Keratinocyte (primary cell): ENCODE measurements at regions not wholly inside any gene's neighbourhood (a gene's known extent, or its start where the extent isn't known, plus 50 kb on each side); places are given as distances from the start of the nearest gene placed in this dataset.

Source experiments
- DNase-seq: peaks from one replicate; pipeline ENCODE4 v3.0.0-alpha.2; 2011; ENCODE audit warnings: low read depth, missing footprints, low spot score
- FAIRE-seq: peaks from 2 replicates; lab custom pipeline; 2011; peaks lifted over from hg19 to GRCh38; lab: Jason Lieb, UNC
- H2AFZ ChIP-seq: 2 replicates; pipeline ENCODE4 v1.6.0; 2012; ENCODE audit warnings: low read length, control low read depth, inconsistent platforms; ENCODE audit not compliant: control insufficient read depth
- H3K27ac ChIP-seq: 2 replicates; pipeline ENCODE4 v1.5.1; 2011; ENCODE audit warnings: low read length; ENCODE audit not compliant: control insufficient read depth, insufficient read depth
- H3K27me3 ChIP-seq: 3 replicates; pipeline ENCODE4 v1.6.0; 2011; ENCODE audit warnings: low read length; ENCODE audit not compliant: control insufficient read depth, insufficient read depth; ENCODE audit errors: extremely low read depth
- H3K36me3 ChIP-seq, 2 experiments: 2 replicates in 1 of 2; 3 replicates in 1 of 2; pipeline ENCODE4 v1.5.1; 2011; ENCODE audit warnings: low read length in 2 of 2, mild to moderate bottlenecking in 1 of 2; ENCODE audit not compliant: control insufficient read depth in 2 of 2, insufficient read depth in 2 of 2; ENCODE audit errors: extremely low read depth in 1 of 2
- H3K4me1 ChIP-seq: 3 replicates; pipeline ENCODE4 v1.5.1; 2011; ENCODE audit warnings: low read length; ENCODE audit not compliant: control insufficient read depth, insufficient read depth; ENCODE audit errors: extremely low read depth
- H3K4me2 ChIP-seq: 3 replicates; pipeline ENCODE4 v1.6.0; 2011; ENCODE audit warnings: low read depth, low read length; ENCODE audit not compliant: control insufficient read depth, insufficient read depth; ENCODE audit errors: extremely low read depth
- H3K4me3 ChIP-seq, 3 experiments: fragments of 200-600 bp in 1 of 3; sonication (generic) in 1 of 3; 2 replicates in 2 of 3; 3 replicates in 1 of 3; pipeline ENCODE4 v1.5.1; 2011 to 2016; ENCODE audit warnings: low read length in 3 of 3, mild to moderate bottlenecking in 3 of 3, control low read depth in 2 of 3, inconsistent platforms in 1 of 3, low read depth in 1 of 3, mixed read lengths in 1 of 3, mixed run types in 1 of 3, moderate library complexity in 1 of 3; ENCODE audit not compliant: control insufficient read depth in 2 of 3, insufficient read depth in 2 of 3; ENCODE audit errors: extremely low read depth in 1 of 3
- H3K79me2 ChIP-seq: 2 replicates; pipeline ENCODE4 v1.6.0; 2012; ENCODE audit warnings: low read length; ENCODE audit not compliant: control insufficient read depth, insufficient read depth
- H3K9ac ChIP-seq: 3 replicates; pipeline ENCODE4 v1.6.0; 2011; ENCODE audit warnings: low read length; ENCODE audit not compliant: control insufficient read depth, insufficient read depth; ENCODE audit errors: extremely low read depth
- H3K9me1 ChIP-seq: 3 replicates; pipeline ENCODE4 v1.6.0; 2011; ENCODE audit warnings: low read length; ENCODE audit not compliant: control insufficient read depth, insufficient read depth; ENCODE audit errors: extremely low read depth
- H3K9me3 ChIP-seq: 2 replicates; pipeline ENCODE4 v1.5.1; 2012; ENCODE audit warnings: low read depth, low read length; ENCODE audit not compliant: control insufficient read depth
- H4K20me1 ChIP-seq: 3 replicates; pipeline ENCODE4 v1.6.0; 2011; ENCODE audit warnings: low read length; ENCODE audit not compliant: control insufficient read depth, insufficient read depth; ENCODE audit errors: extremely low read depth
- CTCF ChIP-seq, 3 experiments: IDR thresholded peaks in 1 of 3; conservative IDR thresholded peaks in 1 of 3; optimal IDR thresholded peaks in 1 of 3; 2 replicates in 2 of 3; 3 replicates in 1 of 3; pipeline versions ENCODE3 to v1.5.1; 2011; ENCODE audit warnings: low read length in 3 of 3, mild to moderate bottlenecking in 3 of 3, moderate library complexity in 2 of 3, control low read depth in 1 of 3, inconsistent platforms in 1 of 3; ENCODE audit not compliant: insufficient read depth in 2 of 3; ENCODE audit errors: extremely low read depth in 1 of 3
- EZH2 ChIP-seq: IDR thresholded peaks from one replicate; pipeline ENCODE4 v1.6.1; 2012; ENCODE audit warnings: inconsistent platforms, mild to moderate bottlenecking, low read length, moderate library complexity
- dilution Hi-C: fragments of 300-500 bp; cut with MboI; formaldehyde crosslinking; loops from one replicate; pipeline ENCODE4 v1.7.0; 2020; ENCODE audit warnings: low sequenced_read_pairs; ENCODE audit not compliant: extremely low pct_ligation_motif_present

- no peak overlapping the region for H3K9ac ChIP-seq
- H3K9me1 ChIP-seq = no peaks in the 10 kb centered on the region
- H3K9me3 ChIP-seq = no peaks in the 10 kb centered on the region
- DNase-seq (no peak), FAIRE-seq (no peak)
- H3K27ac ChIP-seq = no peak overlapping the region
- H3K79me2 ChIP-seq = no peaks in the 10 kb centered on the region
- H4K20me1 ChIP-seq = no peaks in the 10 kb centered on the region
- no peak overlapping the region for H3K4me2 ChIP-seq
- H3K27me3 ChIP-seq = no peaks in the 10 kb centered on the region
- dilution Hi-C loops = no loop called here
- H3K4me1 ChIP-seq = no peaks in the 10 kb centered on the region
- TF ChIP-seq CTCF (optimal IDR thresholded peaks at IDR 0.05 in 1 of 3, IDR thresholded peaks at IDR 0.05 in 1 of 3, conservative IDR thresholded peaks at IDR 0.05 in 1 of 3; ENCODE audit: extremely low read depth in 1 of 3, insufficient read depth in 2 of 3, low read length in 3 of 3) (no peak), EZH2 (no peak)
- H2AFZ ChIP-seq = no peak overlapping the region
- H3K36me3 ChIP-seq = no peaks in the 10 kb centered on the region
- no peak overlapping the region for H3K4me3 ChIP-seq
These were observed 141.5 kb downstream of the CDC42EP3 start for GRCh38 chr2:37529830-37530415.

- no peaks in the 10 kb centered on the region for H3K9me3 ChIP-seq
- dilution Hi-C loops = no loop called here
- H4K20me1 ChIP-seq = no peaks in the 10 kb centered on the region
- no peak overlapping the region for H3K27ac ChIP-seq
- TF ChIP-seq EZH2 = no peak
- TF ChIP-seq CTCF (optimal IDR thresholded peaks at IDR 0.05 in 1 of 3, IDR thresholded peaks at IDR 0.05 in 1 of 3, conservative IDR thresholded peaks at IDR 0.05 in 1 of 3; ENCODE audit: extremely low read depth in 1 of 3, insufficient read depth in 2 of 3, low read length in 3 of 3) = no peak
- H3K79me2 ChIP-seq = no peaks in the 10 kb centered on the region
- H3K4me2 ChIP-seq = no peak overlapping the region
- no peaks in the 10 kb centered on the region for H3K36me3 ChIP-seq
- no peaks in the 10 kb centered on the region for H3K4me1 ChIP-seq
- H3K4me3 ChIP-seq = no peak overlapping the region
- FAIRE-seq (no peak), DNase-seq (no peak)
- H2AFZ ChIP-seq = no peak overlapping the region
- H3K9me1 ChIP-seq = no peaks in the 10 kb centered on the region
- no peaks in the 10 kb centered on the region for H3K27me3 ChIP-seq
- no peak overlapping the region for H3K9ac ChIP-seq
These were observed 138.9 kb downstream of the CDC42EP3 start for GRCh38 chr2:37532503-37532902.
